Putamen (tissue), 1 donor: ENCODE measurements at regions not wholly inside any gene's neighbourhood (a gene's known extent, or its start where the extent isn't known, plus 50 kb on each side); places are given as distances from the start of the nearest gene placed in this dataset.
"Not testable (repeated sequence)": the region's sequence is repeated elsewhere in the genome, so short reads cannot be mapped to it uniquely, and the experiment has no call there.

Experiments used
- DNase-seq: peaks from one replicate; pipeline ENCODE4 v3.0.0-alpha.2; 2016; ENCODE audit warnings: low spot score

DNA sequence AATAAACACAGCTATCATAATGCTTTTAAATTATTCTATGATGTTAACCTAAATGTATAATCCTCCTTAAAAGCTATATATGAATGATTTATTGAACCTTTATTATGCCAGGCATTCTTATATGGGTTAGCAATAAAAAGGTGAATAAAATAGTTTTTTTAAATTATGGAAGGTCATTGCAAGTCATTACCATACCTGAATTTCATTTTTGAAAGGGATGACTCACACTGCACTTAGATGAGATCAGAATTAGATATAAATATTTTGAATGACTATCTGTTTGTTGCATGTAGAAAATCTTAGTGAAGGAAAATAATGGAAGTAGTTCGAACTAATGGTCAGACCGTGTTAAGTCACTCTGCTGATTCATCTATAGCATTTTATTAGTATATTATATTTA lies 822.3 kb downstream of the LUZP2 start:
- DNase-seq: no peak

DNA sequence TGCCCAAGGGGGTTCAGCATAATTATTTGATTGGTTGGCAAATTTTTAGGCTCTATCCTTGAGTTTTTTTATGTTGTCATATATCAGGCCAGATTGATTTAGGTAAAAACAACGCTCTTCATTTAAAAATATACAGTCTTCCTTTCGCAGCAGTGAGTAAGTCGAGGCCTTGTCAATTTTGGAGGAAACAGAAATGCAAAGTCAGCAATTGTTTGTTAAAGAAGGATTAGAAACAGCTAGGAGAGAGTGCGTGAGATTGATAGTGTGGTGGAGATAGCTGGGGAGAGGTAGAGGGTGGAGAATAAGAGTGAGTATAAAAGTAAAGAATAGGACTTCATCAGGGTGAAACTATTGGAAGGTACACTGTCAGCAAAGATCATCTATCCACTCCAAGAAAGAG lies 830.8 kb downstream of the LUZP2 start:
- DNase-seq: no peak

DNA sequence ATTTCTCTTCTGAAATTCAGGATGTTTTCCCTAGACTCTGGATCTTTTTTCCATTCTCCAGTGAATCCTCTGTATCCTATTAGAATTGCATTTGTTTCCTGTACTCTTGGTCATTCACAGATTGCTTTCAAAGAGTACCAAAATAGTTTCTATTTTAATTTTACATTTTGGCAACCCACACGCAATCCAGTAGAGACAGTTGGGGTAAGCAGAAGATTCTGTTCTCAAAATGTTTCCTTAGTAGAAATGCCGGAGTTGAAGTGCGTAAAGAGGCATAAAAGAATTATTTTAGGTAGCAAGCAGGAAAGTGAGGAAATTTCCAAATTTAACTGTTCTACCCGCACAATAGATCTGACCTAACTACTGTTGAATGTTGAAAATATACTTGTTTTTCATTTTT lies 842.4 kb downstream of the LUZP2 start:
- DNase-seq: no peak

DNA sequence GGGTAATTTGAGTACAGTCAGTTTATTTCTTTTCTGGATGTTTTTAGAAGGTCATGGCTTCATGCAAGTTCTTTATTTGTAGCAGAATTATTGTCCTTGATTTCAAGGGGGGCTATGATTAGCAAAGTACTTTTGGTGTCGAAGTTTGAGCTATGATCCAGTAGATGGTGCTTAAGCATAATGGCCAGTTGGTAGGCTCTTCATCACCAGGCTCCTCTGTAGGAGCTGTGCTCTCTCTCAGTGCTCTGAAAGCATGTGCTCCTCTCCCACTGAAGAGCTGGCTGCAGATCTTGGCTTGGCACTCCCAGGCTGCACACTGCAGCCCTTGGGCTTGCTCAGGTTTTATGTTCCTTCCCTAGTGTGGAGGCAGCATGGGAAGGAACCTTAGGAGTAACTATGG lies 852.7 kb downstream of the LUZP2 start:
- no peak for DNase-seq

- DNase-seq: no peak
These were observed 854.3 kb downstream of the LUZP2 start for GRCh38 chr11:25350899-25351803.

- DNase-seq: no peak
These were observed 860.3 kb downstream of the LUZP2 start for GRCh38 chr11:25357133-25357532.

DNA sequence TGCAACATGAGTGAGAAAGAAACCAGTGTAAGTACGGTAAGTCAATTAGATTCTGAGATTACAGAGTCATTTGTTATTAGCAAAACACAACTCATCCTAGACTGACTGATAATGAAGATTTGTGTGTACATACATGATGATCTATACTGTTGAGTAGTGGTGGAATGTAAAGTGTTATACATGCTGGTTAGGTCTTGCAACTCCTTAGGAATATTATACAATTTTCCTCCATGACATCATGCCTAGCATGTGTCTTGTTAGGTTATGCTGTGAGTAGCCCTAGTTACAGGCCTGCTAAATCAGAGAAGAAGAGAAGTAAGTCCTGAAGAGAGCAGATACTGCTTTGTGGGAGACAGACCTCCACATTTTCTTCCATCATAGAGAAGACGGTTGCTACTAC lies 880.6 kb downstream of the LUZP2 start:
- no peak for DNase-seq

DNA sequence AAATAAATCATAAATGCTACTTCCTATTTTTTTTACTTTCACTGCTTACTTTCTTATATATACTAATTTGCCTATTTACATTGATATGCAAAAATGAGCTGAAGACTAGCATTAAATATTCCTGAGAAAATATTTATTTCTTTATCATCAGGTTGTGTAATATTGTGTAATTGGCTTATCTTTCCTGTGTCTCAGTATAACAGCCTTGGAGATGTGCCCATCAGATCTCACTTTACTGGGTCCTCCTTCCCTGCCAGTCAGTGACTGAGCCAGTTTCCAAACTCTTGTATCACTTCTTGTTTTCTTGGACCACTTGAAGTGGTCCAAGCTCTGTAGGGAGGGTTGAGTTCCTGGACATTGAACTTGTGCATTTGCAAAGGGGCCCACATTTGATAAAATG lies 900.0 kb downstream of the LUZP2 start:
- no peak for DNase-seq

DNA sequence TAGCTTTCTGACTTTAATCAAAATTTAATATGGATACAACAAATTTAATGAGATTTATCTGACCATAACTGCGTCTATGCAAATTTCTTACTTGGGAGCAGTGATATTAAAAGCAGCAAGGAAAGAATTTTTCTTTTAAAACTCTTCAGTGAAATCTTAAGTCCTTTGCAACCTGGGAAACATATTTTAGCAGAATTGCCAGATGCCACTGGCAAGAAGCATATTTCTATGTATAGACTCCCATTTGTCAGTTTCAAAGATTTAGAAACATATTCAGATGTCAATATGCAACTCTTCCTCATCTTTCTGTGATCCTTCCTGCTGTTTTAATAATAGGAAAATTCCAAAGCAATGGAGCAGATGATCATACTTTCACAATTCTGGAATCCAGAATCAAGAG lies 911.3 kb downstream of the LUZP2 start:
- DNase-seq: no peak

- no peak for DNase-seq
These were observed 916.1 kb upstream of the ANO3 start for GRCh38 chr11:25415793-25416192.

DNA sequence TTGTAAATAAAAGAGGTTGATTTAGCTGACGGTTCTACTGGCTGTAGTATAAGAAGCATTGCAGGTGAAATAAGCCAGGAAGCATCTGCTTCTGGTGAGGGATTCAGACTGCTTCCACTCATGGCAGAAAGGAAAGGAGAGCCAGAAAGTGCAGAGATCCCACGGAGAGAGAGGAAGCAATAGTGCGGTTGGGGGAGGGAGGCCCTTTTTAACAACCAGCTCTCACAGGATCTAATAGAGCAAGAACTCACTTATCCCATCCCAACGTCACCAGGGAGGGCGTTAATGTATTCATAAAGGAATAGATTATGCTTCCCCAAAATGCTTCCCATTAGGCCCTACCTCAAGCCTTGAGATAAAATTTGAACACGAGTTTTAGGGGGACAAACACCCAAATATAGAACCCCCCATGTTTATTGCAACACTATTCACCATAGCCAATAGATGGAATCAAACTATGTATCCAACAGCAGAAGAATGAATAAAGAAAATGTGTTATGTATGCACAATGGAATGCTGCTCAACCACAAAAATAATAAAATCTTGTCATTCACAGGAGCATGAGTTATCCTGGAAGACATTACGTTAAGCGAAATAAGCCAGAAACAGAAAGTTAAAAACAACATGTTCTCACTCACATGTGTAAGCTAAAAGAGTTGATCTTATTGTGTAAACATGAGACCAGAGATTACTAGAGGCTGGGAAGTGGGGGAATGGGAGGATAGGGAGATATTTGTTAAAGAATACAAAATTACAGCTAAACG lies 908.3 kb upstream of the ANO3 start:
- no peak for DNase-seq

DNA sequence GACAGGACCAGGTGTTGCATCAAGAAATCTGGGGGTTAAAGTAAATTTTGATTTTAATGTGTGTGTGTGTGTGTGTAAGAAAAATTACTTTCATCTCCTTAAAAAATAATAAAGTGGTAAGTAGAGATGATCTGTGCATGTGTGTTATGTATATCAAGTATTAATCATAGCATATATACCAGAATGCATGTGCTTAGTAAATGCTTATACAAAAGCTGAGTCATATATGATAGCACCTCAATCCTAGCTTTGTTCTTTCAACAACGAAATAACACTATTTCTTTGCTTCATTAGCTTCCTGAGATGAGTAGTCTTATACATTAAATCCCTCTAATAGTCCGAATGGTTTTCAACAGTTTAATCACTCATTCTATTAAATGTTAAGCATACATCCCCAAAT lies 899.6 kb upstream of the ANO3 start:
- no peak for DNase-seq

GRCh38 chr11:25435197-25435596 lies 896.7 kb upstream of the ANO3 start:
- no peak for DNase-seq

DNA sequence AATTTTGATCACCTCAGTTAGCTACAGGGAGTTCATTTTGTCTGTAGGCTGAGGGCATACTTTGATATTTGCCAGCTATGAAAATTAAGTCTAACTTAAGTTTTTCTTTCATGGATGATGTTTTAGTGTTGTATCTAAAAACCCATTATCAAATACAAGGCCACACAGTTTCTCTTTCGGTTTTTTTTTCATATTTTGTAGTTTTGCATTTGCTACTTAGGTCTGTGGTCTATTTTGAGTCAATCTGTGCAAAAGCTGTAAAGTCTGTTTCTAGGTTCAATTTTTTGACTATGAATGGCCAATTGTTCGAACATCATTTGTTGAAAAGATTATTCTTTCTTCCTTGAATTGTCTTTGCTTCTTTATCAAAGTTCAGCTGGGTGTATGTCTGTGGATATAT lies 895.6 kb upstream of the ANO3 start:
- no peak for DNase-seq

DNA sequence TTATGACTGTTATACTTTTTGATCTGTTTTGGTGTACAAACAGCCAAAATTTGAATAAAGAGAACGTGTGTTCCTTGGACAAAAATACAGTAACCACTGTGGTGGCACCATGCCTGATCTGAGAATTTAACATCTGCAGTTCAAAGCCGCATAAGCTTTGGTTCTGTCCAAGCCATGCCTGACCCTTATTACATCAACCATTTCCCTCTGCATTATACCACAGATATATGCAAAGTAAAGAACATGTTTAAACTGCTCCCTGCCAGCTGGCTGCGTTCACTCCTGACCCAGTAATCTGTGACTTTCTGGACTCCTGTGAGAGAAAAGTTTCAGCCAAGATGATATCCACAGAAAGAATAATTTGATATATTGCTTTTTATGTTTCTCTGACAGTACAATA lies 890.5 kb upstream of the ANO3 start:
- DNase-seq: no peak

GRCh38 chr11:25449091-25449490 lies 882.8 kb upstream of the ANO3 start:
- DNase-seq: no peak

DNA sequence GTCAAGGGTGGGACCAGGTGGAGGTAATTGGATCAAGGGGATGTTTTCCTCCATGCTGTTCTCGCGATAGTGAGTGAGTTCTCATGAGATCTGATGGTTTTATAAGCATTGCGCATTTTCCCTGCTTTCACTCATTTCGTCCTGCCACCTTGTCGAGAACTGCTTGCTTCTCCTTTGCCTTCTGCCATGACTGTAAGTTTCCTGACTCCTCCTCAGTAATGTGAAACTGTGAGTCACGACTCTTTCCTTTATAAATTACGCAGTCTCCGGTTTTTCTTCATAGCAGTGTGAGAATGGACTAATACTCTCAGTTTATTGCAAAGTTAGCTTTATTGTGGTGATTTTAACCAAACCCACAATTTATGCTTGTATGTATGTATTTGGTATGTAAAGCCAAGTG lies 878.5 kb upstream of the ANO3 start:
- DNase-seq: no peak

- no peak for DNase-seq
These were observed 875.7 kb upstream of the ANO3 start for GRCh38 chr11:25456211-25456610.

- DNase-seq: no peak
These were observed 847.9 kb upstream of the ANO3 start for GRCh38 chr11:25483915-25484635.

- no peak for DNase-seq
These were observed 846.6 kb upstream of the ANO3 start for GRCh38 chr11:25485315-25485714.

GRCh38 chr11:25486338-25486737 lies 845.6 kb upstream of the ANO3 start:
- not testable (repeated sequence) for DNase-seq

DNA sequence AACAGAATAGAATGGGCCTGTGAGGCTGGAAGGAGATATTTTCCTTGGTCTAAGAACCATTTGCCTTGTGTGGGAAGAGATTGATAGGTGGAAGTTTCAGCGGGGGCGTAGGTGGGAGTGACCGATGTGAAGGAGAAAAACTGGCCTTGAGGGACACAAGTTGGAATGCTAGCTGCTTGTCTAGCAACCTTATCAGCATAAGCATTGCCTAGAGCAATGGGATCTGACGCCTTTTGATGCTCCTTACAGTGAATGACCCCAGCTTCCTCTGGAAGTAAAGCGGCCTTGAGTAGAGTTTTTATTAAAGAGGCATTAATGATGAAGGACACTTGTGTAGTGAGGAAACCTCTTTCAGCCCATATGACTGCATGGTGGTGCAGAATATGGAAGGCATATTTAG lies 843.8 kb upstream of the ANO3 start:
- not testable (repeated sequence) for DNase-seq

DNA sequence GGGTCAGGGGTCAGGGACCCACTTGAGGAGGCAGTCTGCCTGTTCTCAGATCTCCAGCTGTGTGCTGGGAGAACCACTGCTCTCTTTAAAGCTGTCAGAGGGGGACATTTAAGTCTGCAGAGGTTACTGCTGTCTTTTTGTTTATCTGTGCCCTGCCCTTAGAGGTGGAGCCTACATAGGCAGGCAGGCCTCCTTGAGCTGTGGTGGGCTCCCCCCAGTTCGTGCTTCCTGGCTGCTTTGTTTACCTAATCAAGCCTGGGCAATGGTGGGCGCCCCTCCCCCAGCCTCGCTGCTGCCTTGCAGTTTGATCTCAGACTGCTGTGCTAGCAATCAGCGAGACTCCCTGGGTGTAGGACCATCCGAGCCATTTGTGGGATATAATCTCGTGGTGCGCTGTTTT lies 830.5 kb upstream of the ANO3 start:
- not testable (repeated sequence) for DNase-seq
